ENCODE measurements at regions not wholly inside any gene's neighbourhood (a gene's known extent, or its start where the extent isn't known, plus 50 kb on each side); places are given as distances from the start of the nearest gene placed in this dataset.

DNA sequence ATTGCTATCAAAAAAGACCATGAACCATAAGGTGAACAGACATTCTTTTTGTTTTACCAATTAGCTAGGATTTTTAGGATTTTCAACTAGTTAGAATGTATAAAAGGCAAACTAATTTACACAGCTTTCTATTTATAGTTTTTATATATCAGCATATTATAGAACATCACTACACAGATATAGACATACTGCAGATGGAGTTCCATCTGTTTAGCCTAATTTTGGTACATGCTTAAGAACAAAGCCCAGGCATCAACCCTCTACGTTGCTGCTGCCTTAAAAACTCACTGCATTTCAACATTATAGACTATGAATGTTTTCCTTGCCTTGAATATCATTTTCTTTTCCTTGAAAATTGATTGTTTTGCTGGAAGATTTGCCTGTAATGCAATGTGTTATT, 2227.5 kb upstream of the C9orf72 start:
- Histone ChIP-seq H2BK15ac (ENCODE audit: low read length) (no peak overlapping the region), H2BK12ac (ENCODE audit: low read depth, low read length) (no peak overlapping the region), H3K4me3 (ENCODE audit: extremely low read depth in 1 of 4, insufficient read depth in 2 of 4, low read depth in 3 of 4, low read length in 4 of 4) (no peak overlapping the region), H3K23me2 (ENCODE audit: low read depth, low read length) (no peaks in the 10 kb centered on the region), H3K56ac (replicated peaks; ENCODE audit: insufficient read length, low read depth, low read length) (no peak overlapping the region), H4K20me1 (replicated peaks in 1 of 2; ENCODE audit: control insufficient read depth in 1 of 2, insufficient read depth in 2 of 2, low read length in 2 of 2) (no peaks in the 10 kb centered on the region), H2AFZ (ENCODE audit: low read length) (no peak overlapping the region), H3K4me2 (ENCODE audit: insufficient read depth in 1 of 2, low read depth in 2 of 2, low read length in 2 of 2) (no peak overlapping the region), H3K27ac (ENCODE audit: low read depth, low read length) (no peak overlapping the region), H3K18ac (ENCODE audit: extremely low read depth, low read length) (no peak overlapping the region), H2BK120ac (replicated peaks; ENCODE audit: low read depth, low read length) (no peak overlapping the region), H2BK5ac (ENCODE audit: low read depth, low read length) (no peak overlapping the region), H4K5ac (ENCODE audit: insufficient read length, low read depth, low read length) (no peak overlapping the region), H4K8ac (ENCODE audit: extremely low read depth, insufficient read depth, low read length) (no peak overlapping the region), H3K36me3 (ENCODE audit: control insufficient read depth in 2 of 4, insufficient read depth in 4 of 4, low read length in 3 of 4) (no peaks in the 10 kb centered on the region), H3K23ac (ENCODE audit: insufficient read length) (no peak overlapping the region), H3K14ac (ENCODE audit: insufficient read length) (no peak overlapping the region), H3K79me2 (ENCODE audit: control insufficient read depth in 1 of 2, insufficient read depth in 2 of 2, low read length in 2 of 2) (no peaks in the 10 kb centered on the region), H2AK5ac (ENCODE audit: low read depth, low read length) (no peak overlapping the region), H4K91ac (replicated peaks; ENCODE audit: insufficient read length, low read length) (no peak overlapping the region), H3K27me3 (replicated peaks in 1 of 4; ENCODE audit: control insufficient read depth in 3 of 4, extremely low read depth in 1 of 4, insufficient read depth in 3 of 4, low read length in 3 of 4) (no peaks in the 10 kb centered on the region), H3K79me1 (ENCODE audit: low read depth, low read length) (no peaks in the 10 kb centered on the region), H3K4ac (replicated peaks; ENCODE audit: insufficient read length, low read depth, low read length) (no peak overlapping the region), H3K9me3 (ENCODE audit: insufficient read depth in 2 of 2, low read depth in 1 of 2, low read length in 1 of 2) (no peaks in the 10 kb centered on the region), H3K4me1 (replicated peaks in 1 of 4; ENCODE audit: control insufficient read depth in 3 of 4, insufficient read depth in 4 of 4, low read length in 3 of 4) (0 out of 7 replicates have a peak, but pooled peaks cover 0 to 3% (median 0%) of the 10 kb centered on the region in 4 experiments), H3K9ac (replicated peaks in 1 of 4; ENCODE audit: extremely low read depth in 1 of 4, low read depth in 3 of 4, low read length in 3 of 4) (no peak overlapping the region), H2BK20ac (ENCODE audit: low read length) (no peak overlapping the region)
- 82% methylated on average over 1 of the region's 1 CpG; no CpG with 5 or more reads in 1 of the 2 experiments for WGBS, 2 experiments (ENCODE audit: extremely low coverage in 1 of 2, insufficient coverage in 1 of 2, insufficient read length in 1 of 2, insufficient replicate concordance in 2 of 2, low coverage in 1 of 2, low lambda C conversion rate in 2 of 2, missing lambda C conversion rate in 1 of 2)
- CTCF ChIA-PET (ENCODE audit: partially characterized antibody): no interaction called here
- DNase-seq (ENCODE audit: low read depth in 1 of 2, low spot score in 2 of 2): no peak
- no peak for FAIRE-seq
- POLR2A ChIA-PET (ENCODE audit: partially characterized antibody): no interaction called here
- TF ChIP-seq MAFK (IDR thresholded peaks at IDR 0.05; ENCODE audit: low read depth, low read length) (no peak), SIRT6 (IDR thresholded peaks at IDR 0.05; ENCODE audit: low read length) (no peak), KDM4A (IDR thresholded peaks at IDR 0.05; ENCODE audit: low read depth, low read length, severe bottlenecking) (no peak), SP1 (IDR thresholded peaks at IDR 0.05; ENCODE audit: low read depth, low read length) (no peak), CHD1 (IDR thresholded peaks at IDR 0.05; ENCODE audit: low read depth, low read length) (no peak), SP4 (IDR thresholded peaks at IDR 0.05; ENCODE audit: low read length) (no peak), CTBP2 (IDR thresholded peaks at IDR 0.05; ENCODE audit: borderline replicate concordance, insufficient read depth, insufficient read length, low read length) (no peak), GABPA (IDR thresholded peaks at IDR 0.05; ENCODE audit: borderline replicate concordance, insufficient read depth, low read length) (no peak), NRF1 (IDR thresholded peaks at IDR 0.05; ENCODE audit: low read depth, low read length) (no peak)
- TF ChIP-seq, protein P1, sequence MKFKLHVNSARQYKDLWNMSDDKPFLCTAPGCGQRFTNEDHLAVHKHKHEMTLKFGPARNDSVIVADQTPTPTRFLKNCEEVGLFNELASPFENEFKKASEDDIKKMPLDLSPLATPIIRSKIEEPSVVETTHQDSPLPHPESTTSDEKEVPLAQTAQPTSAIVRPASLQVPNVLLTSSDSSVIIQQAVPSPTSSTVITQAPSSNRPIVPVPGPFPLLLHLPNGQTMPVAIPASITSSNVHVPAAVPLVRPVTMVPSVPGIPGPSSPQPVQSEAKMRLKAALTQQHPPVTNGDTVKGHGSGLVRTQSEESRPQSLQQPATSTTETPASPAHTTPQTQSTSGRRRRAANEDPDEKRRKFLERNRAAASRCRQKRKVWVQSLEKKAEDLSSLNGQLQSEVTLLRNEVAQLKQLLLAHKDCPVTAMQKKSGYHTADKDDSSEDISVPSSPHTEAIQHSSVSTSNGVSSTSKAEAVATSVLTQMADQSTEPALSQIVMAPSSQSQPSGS (IDR thresholded peaks at IDR 0.05; ENCODE audit: low read length): no peak
